Endothelial cell of umbilical vein (primary cell): ENCODE measurements at regions not wholly inside any gene's neighbourhood (a gene's known extent, or its start where the extent isn't known, plus 50 kb on each side); places are given as distances from the start of the nearest gene placed in this dataset.
"Not testable (repeated sequence)": the region's sequence is repeated elsewhere in the genome, so short reads cannot be mapped to it uniquely, and the experiment has no call there.

ENCODE experiments used
- BruUV-seq: library from RNA; stranded (reverse); fragments of 400-500 nt; replicated peaks from 2 replicates; lab custom pipeline; 2021; lab: Mats Ljungman, UMichigan
- CTCF ChIA-PET: fragments of 300-600, 350-600 bp; sonication (Branson Sonifier 250); formaldehyde crosslinking; loops from one replicate; lab custom pipeline; 2021; ENCODE audit warnings: antibody characterized with exemption, inconsistent platforms; lab: Charles Lee
- POLR2A ChIA-PET: fragments of 300-600, 350-600 bp; sonication (Branson Sonifier 250); formaldehyde crosslinking; loops from one replicate; lab custom pipeline; 2021; ENCODE audit warnings: antibody characterized with exemption, inconsistent platforms; lab: Charles Lee
- DNase-seq: peaks from one replicate; pipeline ENCODE4 v3.0.0-alpha.2; 2011; ENCODE audit warnings: low read depth, low spot score
- FAIRE-seq: peaks from 2 replicates; lab custom pipeline; 2011; peaks lifted over from hg19 to GRCh38; lab: Jason Lieb, UNC
- H2AFZ ChIP-seq: 2 replicates; pipeline ENCODE4 v1.6.0; 2012; ENCODE audit warnings: low read depth, low read length, control low read depth, inconsistent platforms
- H3K27ac ChIP-seq: 2 replicates; pipeline ENCODE4 v1.5.1; 2011; ENCODE audit warnings: low read depth, mild to moderate bottlenecking, control low read depth, low read length, moderate library complexity; ENCODE audit not compliant: insufficient read depth
- H3K27me3 ChIP-seq, 2 experiments: 2 replicates each; pipeline versions ENCODE4 v1.6.0 to v1.6.1; 2011; ENCODE audit warnings: low read length in 2 of 2, mixed read lengths in 1 of 2; ENCODE audit not compliant: control insufficient read depth in 2 of 2, insufficient read depth in 2 of 2
- H3K36me3 ChIP-seq, 2 experiments: 2 replicates in 1 of 2; 3 replicates in 1 of 2; pipeline ENCODE4 v1.5.1; 2011; ENCODE audit warnings: low read length in 2 of 2, mild to moderate bottlenecking in 1 of 2, moderate library complexity in 1 of 2; ENCODE audit not compliant: control insufficient read depth in 2 of 2, insufficient read depth in 2 of 2; ENCODE audit errors: extremely low read depth in 1 of 2
- H3K4me1 ChIP-seq: 3 replicates; pipeline ENCODE4 v1.5.1; 2011; ENCODE audit warnings: mild to moderate bottlenecking, low read length; ENCODE audit not compliant: control insufficient read depth, insufficient read depth; ENCODE audit errors: extremely low read depth
- H3K4me2 ChIP-seq: 2 replicates; pipeline ENCODE4 v1.6.1; 2011; ENCODE audit warnings: low read length, control low read depth, mixed read lengths; ENCODE audit not compliant: insufficient read depth
- H3K4me3 ChIP-seq, 3 experiments: fragments of 200-600 bp in 1 of 3; sonication (generic), shearing (Covaris generic) in 1 of 3; replicated peaks in 1 of 3; 2 replicates each; pipeline ENCODE4 v1.5.1; 2011 to 2016; ENCODE audit warnings: control low read depth in 3 of 3, low read length in 3 of 3, mild to moderate bottlenecking in 2 of 3, inconsistent platforms in 1 of 3, low read depth in 1 of 3, moderate library complexity in 1 of 3; ENCODE audit not compliant: insufficient read depth in 1 of 3
- H3K79me2 ChIP-seq: 2 replicates; pipeline ENCODE4 v1.6.0; 2012; ENCODE audit warnings: low read length, inconsistent platforms; ENCODE audit not compliant: control insufficient read depth, insufficient read depth
- H3K9ac ChIP-seq: replicated peaks from 2 replicates; pipeline ENCODE3; 2011; ENCODE audit warnings: low read length, control low read depth; ENCODE audit not compliant: insufficient read depth; ENCODE audit errors: extremely low read depth
- H3K9me1 ChIP-seq: replicated peaks from 3 replicates; pipeline ENCODE4 v1.6.0; 2011; ENCODE audit warnings: mild to moderate bottlenecking, low read length; ENCODE audit not compliant: control insufficient read depth, insufficient read depth; ENCODE audit errors: extremely low read depth
- H3K9me3 ChIP-seq: replicated peaks from 2 replicates; pipeline ENCODE4 v1.5.1; 2012; ENCODE audit warnings: low read length, inconsistent platforms; ENCODE audit not compliant: control insufficient read depth, insufficient read depth
- H4K20me1 ChIP-seq: replicated peaks from 2 replicates; pipeline ENCODE3; 2011; ENCODE audit warnings: mild to moderate bottlenecking, low read length; ENCODE audit not compliant: control insufficient read depth, insufficient read depth; ENCODE audit errors: extremely low read depth
- FOS ChIP-seq: IDR thresholded peaks from 2 replicates; pipeline ENCODE4 v1.6.1; 2011; ENCODE audit warnings: mild to moderate bottlenecking, low read length, moderate library complexity, borderline replicate concordance; ENCODE audit not compliant: insufficient read depth
- GATA2 ChIP-seq: IDR thresholded peaks from 2 replicates; pipeline ENCODE4 v1.7.0; 2011; ENCODE audit warnings: low read depth, mild to moderate bottlenecking, moderate library complexity, mixed read lengths, low read length; ENCODE audit not compliant: insufficient read length, insufficient read depth
- JUN ChIP-seq: IDR thresholded peaks from 2 replicates; pipeline ENCODE4 v1.6.1; 2011; ENCODE audit warnings: borderline replicate concordance, low read depth; ENCODE audit not compliant: insufficient read length, insufficient read depth
- MAX ChIP-seq: IDR thresholded peaks from 2 replicates; pipeline ENCODE4 v1.6.1; 2011; ENCODE audit not compliant: insufficient read depth, insufficient read length
- MYC ChIP-seq: IDR thresholded peaks from one replicate; pipeline ENCODE4 v1.6.1; 2011; ENCODE audit warnings: mild to moderate bottlenecking, low read depth, low read length
- POLR2AphosphoS5 ChIP-seq: IDR thresholded peaks from 2 replicates; pipeline ENCODE4 v1.6.1; 2012; ENCODE audit warnings: low read depth, mild to moderate bottlenecking, control low read depth, low read length, moderate library complexity; ENCODE audit not compliant: insufficient read depth
- dilution Hi-C: fragments of 300-500 bp; cut with MboI; formaldehyde crosslinking; loops from one replicate; pipeline ENCODE4 v1.15.0; 2019; ENCODE audit warnings: low sequenced_read_pairs; ENCODE audit not compliant: extremely low pct_ligation_motif_present
- intact Hi-C: fragments of 100-400 bp; cut with micrococcal nuclease; formaldehyde crosslinking; loops from one replicate; pipeline ENCODE4 v1.10.0; 2022

- no peak for FAIRE-seq
- H3K4me2 ChIP-seq, result no peak overlapping the region
Observed at GRCh38 chr14:49089107-49089506, 497.1 kb downstream of the RPS29 start.

GRCh38 chr14:49073292-49073691 is 512.9 kb downstream of the RPS29 start:
- H3K36me3 ChIP-seq, H3K4me2 ChIP-seq, POLR2A ChIA-PET, CTCF ChIA-PET, H3K9me1 ChIP-seq, H3K27me3 ChIP-seq, BruUV-seq, H3K9me3 ChIP-seq, intact Hi-C loops, DNase-seq, FAIRE-seq, H3K4me3 ChIP-seq, H3K4me1 ChIP-seq, H3K9ac ChIP-seq, dilution Hi-C loops, H3K79me2 ChIP-seq, H3K27ac ChIP-seq, H2AFZ ChIP-seq, H4K20me1 ChIP-seq: not testable (repeated sequence)

More at GRCh38 chr14:49089107-49089506, 497.1 kb downstream of the RPS29 start:
- H2AFZ ChIP-seq, result no peak overlapping the region
- no peaks in the 10 kb centered on the region for H3K9me3 ChIP-seq
- H3K4me1 ChIP-seq, result no peaks in the 10 kb centered on the region
- no peak overlapping the region for H3K9ac ChIP-seq
- ChIA-PET POLR2A (no interaction called here), CTCF (no interaction called here)
- H3K9me1 ChIP-seq, result no peaks in the 10 kb centered on the region
- intact Hi-C loops (no loop called here), dilution Hi-C loops (no loop called here)
- BruUV-seq, result no TSS peak
- H3K36me3 ChIP-seq, result no peaks in the 10 kb centered on the region
- no peak overlapping the region for H3K27ac ChIP-seq
- no peaks in the 10 kb centered on the region for H4K20me1 ChIP-seq
- no peak for DNase-seq
- peak; percentile 5 for TF ChIP-seq JUN
- TF ChIP-seq FOS, result no peak
- no peak for TF ChIP-seq POLR2AphosphoS5
- TF ChIP-seq MAX, result no peak
- TF ChIP-seq MYC, result no peak
- TF ChIP-seq GATA2, result no peak
- no peaks in the 10 kb centered on the region for H3K27me3 ChIP-seq
- H3K79me2 ChIP-seq, result no peaks in the 10 kb centered on the region
- H3K4me3 ChIP-seq, result no peak overlapping the region
